IMR-90 (cell line): ENCODE measurements at regions not wholly inside any gene's neighbourhood (a gene's known extent, or its start where the extent isn't known, plus 50 kb on each side); places are given as distances from the start of the nearest gene placed in this dataset.

Experiments
- ATAC-seq: fragments of 200-7000 bp; cut with Tn5 transposase; 2 replicates; pipeline ENCODE4 v1.9.1; 2020; ENCODE audit warnings: low read depth, mild to moderate bottlenecking, moderate library complexity
- BruUV-seq: library from RNA; stranded (reverse); fragments of 400-500 nt; replicated peaks from 2 replicates; lab custom pipeline; 2021; lab: Mats Ljungman, UMichigan
- CTCF ChIA-PET: fragments of 300-600 bp; formaldehyde crosslinking; extraction: SDS; loops from one replicate; lab custom pipeline; 2021; ENCODE audit warnings: antibody characterized with exemption; lab: Yijun Ruan, JAX
- POLR2A ChIA-PET: fragments of 300-600 bp; sonication (Branson Sonifier 250); formaldehyde crosslinking; loops from one replicate; lab custom pipeline; 2022; ENCODE audit warnings: antibody characterized with exemption; ENCODE audit not compliant: unreplicated experiment; lab: Charles Lee
- DNase-seq: peaks from one replicate; pipeline ENCODE4 v3.0.0; 2013
- H2AFZ ChIP-seq: replicated peaks from 2 replicates; pipeline ENCODE3; 2013; ENCODE audit warnings: low read length, mild to moderate bottlenecking; ENCODE audit not compliant: poor library complexity
- H2AK5ac ChIP-seq: 2 replicates; pipeline ENCODE4 v1.6.1; 2013; ENCODE audit warnings: low read depth, low read length, inconsistent platforms
- H2AK9ac ChIP-seq: replicated peaks from 2 replicates; pipeline ENCODE3; 2013; ENCODE audit warnings: mild to moderate bottlenecking, low read depth, low read length, moderate library complexity; ENCODE audit not compliant: poor library complexity
- H2BK120ac ChIP-seq: 2 replicates; pipeline ENCODE4 v1.6.1; 2013; ENCODE audit warnings: low read depth, low read length, inconsistent platforms
- H2BK15ac ChIP-seq: 3 replicates; pipeline ENCODE4 v1.6.1; 2013; ENCODE audit warnings: low read depth, low read length, inconsistent platforms
- H2BK20ac ChIP-seq: 2 replicates; pipeline ENCODE4 v1.6.1; 2013; ENCODE audit warnings: low read depth, mild to moderate bottlenecking, inconsistent platforms, low read length, moderate library complexity
- H2BK5ac ChIP-seq: 2 replicates; pipeline ENCODE4 v1.6.1; 2013; ENCODE audit warnings: mild to moderate bottlenecking, low read depth, low read length, inconsistent platforms; ENCODE audit not compliant: poor library complexity, severe bottlenecking
- H3K14ac ChIP-seq: replicated peaks from 2 replicates; pipeline ENCODE4 v1.6.1; 2013; ENCODE audit warnings: low read depth, low read length, inconsistent platforms
- H3K18ac ChIP-seq: 2 replicates; pipeline ENCODE4 v1.6.1; 2013; ENCODE audit warnings: low read depth, low read length, control low read depth
- H3K23ac ChIP-seq: 2 replicates; pipeline ENCODE4 v1.6.1; 2013; ENCODE audit warnings: low read depth, low read length, inconsistent platforms
- H3K27ac ChIP-seq: 2 replicates; pipeline ENCODE4 v1.5.1; 2013; ENCODE audit warnings: mild to moderate bottlenecking, control low read depth, low read length; ENCODE audit not compliant: insufficient read depth
- H3K27me3 ChIP-seq: 2 replicates; pipeline ENCODE4 v1.6.1; 2013; ENCODE audit warnings: low read length; ENCODE audit not compliant: control insufficient read depth, insufficient read depth
- H3K36me3 ChIP-seq: 2 replicates; pipeline ENCODE4 v1.6.1; 2013; ENCODE audit warnings: low read length, mixed read lengths; ENCODE audit not compliant: control insufficient read depth, insufficient read depth
- H3K4ac ChIP-seq: 2 replicates; pipeline ENCODE4 v1.6.1; 2013; ENCODE audit warnings: low read depth, low read length, inconsistent platforms
- H3K4me1 ChIP-seq: 2 replicates; pipeline ENCODE4 v1.6.1; 2013; ENCODE audit warnings: low read length, mixed read lengths; ENCODE audit not compliant: control insufficient read depth, insufficient read depth
- H3K4me2 ChIP-seq: 2 replicates; pipeline ENCODE4 v1.6.1; 2013; ENCODE audit warnings: low read depth, mild to moderate bottlenecking, control low read depth, low read length, moderate library complexity
- H3K4me3 ChIP-seq: 2 replicates; pipeline ENCODE4 v1.5.1; 2013; ENCODE audit warnings: low read depth, mild to moderate bottlenecking, control low read depth, low read length, moderate library complexity; ENCODE audit not compliant: insufficient read depth
- H3K56ac ChIP-seq: 2 replicates; pipeline ENCODE4 v1.6.1; 2013; ENCODE audit warnings: low read length, inconsistent platforms; ENCODE audit not compliant: insufficient read depth; ENCODE audit errors: extremely low read depth
- H3K79me1 ChIP-seq, 2 experiments: 2 replicates each; pipeline ENCODE4 v1.6.1; 2013; ENCODE audit warnings: low read length in 2 of 2, inconsistent platforms in 1 of 2, low read depth in 1 of 2
- H3K9ac ChIP-seq: 2 replicates; pipeline ENCODE4 v1.6.1; 2013; ENCODE audit warnings: low read depth, low read length, control low read depth
- H3K9me1 ChIP-seq: 2 replicates; pipeline ENCODE4 v1.6.1; 2013; ENCODE audit warnings: low read length, inconsistent platforms; ENCODE audit not compliant: insufficient read depth
- H3K9me3 ChIP-seq: 2 replicates; pipeline ENCODE4 v1.6.1; 2013; ENCODE audit warnings: low read length; ENCODE audit not compliant: control insufficient read depth, insufficient read depth
- H4K20me1 ChIP-seq: 2 replicates; pipeline ENCODE4 v1.6.1; 2013; ENCODE audit warnings: low read length, inconsistent platforms; ENCODE audit not compliant: insufficient read depth
- H4K5ac ChIP-seq: 2 replicates; pipeline ENCODE4 v1.6.1; 2013; ENCODE audit warnings: mild to moderate bottlenecking, low read depth, low read length, control low read depth
- H4K8ac ChIP-seq, 2 experiments: 2 replicates each; pipeline ENCODE4 v1.6.1; 2013; ENCODE audit warnings: low read depth in 2 of 2, low read length in 2 of 2, control low read depth in 1 of 2, inconsistent platforms in 1 of 2
- H4K91ac ChIP-seq: 2 replicates; pipeline ENCODE4 v1.6.1; 2013; ENCODE audit warnings: low read depth, low read length, inconsistent platforms; ENCODE audit not compliant: insufficient read depth
- BHLHE40 ChIP-seq: fragments of 150-350 bp; IDR thresholded peaks from 2 replicates; pipeline ENCODE4 v1.6.1; 2016; ENCODE audit warnings: mild to moderate bottlenecking, low read depth, low read length
- CEBPB ChIP-seq: IDR thresholded peaks from 2 replicates; pipeline ENCODE4 v1.6.1; 2012; ENCODE audit warnings: low read depth, low read length, improper control_type of control experiment
- CHD1 ChIP-seq: IDR thresholded peaks from 2 replicates; pipeline ENCODE4 v1.6.1; 2012; ENCODE audit warnings: low read depth, low read length, improper control_type of control experiment
- FOS ChIP-seq: fragments of 150-350 bp; IDR thresholded peaks from 2 replicates; pipeline ENCODE4 v1.6.1; 2016; ENCODE audit warnings: low read depth, low read length
- MAFK ChIP-seq: IDR thresholded peaks from 2 replicates; pipeline ENCODE4 v1.6.1; 2012; ENCODE audit warnings: low read depth, low read length, improper control_type of control experiment
- MAZ ChIP-seq: IDR thresholded peaks from 2 replicates; pipeline ENCODE4 v1.6.1; 2012; ENCODE audit warnings: low read depth, mild to moderate bottlenecking, low read length, improper control_type of control experiment, moderate library complexity, borderline replicate concordance
- MXI1 ChIP-seq: IDR thresholded peaks from 2 replicates; pipeline ENCODE4 v1.6.1; 2012; ENCODE audit warnings: low read depth, mild to moderate bottlenecking, low read length, moderate library complexity, borderline replicate concordance
- NFE2L2 ChIP-seq: fragments of 150-350 bp; IDR thresholded peaks from 2 replicates; pipeline ENCODE4 v1.6.1; 2016; ENCODE audit warnings: low read depth, mild to moderate bottlenecking, low read length
- POLR2A ChIP-seq: IDR thresholded peaks from 2 replicates; pipeline ENCODE4 v1.6.1; 2012; ENCODE audit warnings: mild to moderate bottlenecking, low read depth, low read length
- RAD21 ChIP-seq: IDR thresholded peaks from 2 replicates; pipeline ENCODE4 v1.6.1; 2012; ENCODE audit warnings: low read length, improper control_type of control experiment
- RCOR1 ChIP-seq: IDR thresholded peaks from 2 replicates; pipeline ENCODE4 v1.6.1; 2012; ENCODE audit warnings: mild to moderate bottlenecking, low read length, improper control_type of control experiment; ENCODE audit not compliant: insufficient replicate concordance
- RFX5 ChIP-seq: IDR thresholded peaks from 2 replicates; pipeline ENCODE4 v1.8.0; 2012; ENCODE audit warnings: low read depth, mild to moderate bottlenecking, low read length, moderate library complexity
- SMC3 ChIP-seq: fragments of 150-350 bp; IDR thresholded peaks from 2 replicates; pipeline ENCODE4 v1.6.1; 2016; ENCODE audit warnings: low read depth, mild to moderate bottlenecking, antibody characterized with exemption, low read length, moderate library complexity
- WGBS, 2 experiments: methylation state at CpG; one replicate each; pipeline versions ENCODE4 v1.1.5 to v1.1.7; 2013; ENCODE audit warnings: missing lambda C conversion rate in 2 of 2; ENCODE audit not compliant: insufficient read length in 1 of 2; ENCODE audit errors: extremely low coverage in 2 of 2; 5-methylcytosine and 5-hydroxymethylcytosine counted together
- dilution Hi-C: fragments of 300-500 bp; cut with HindIII; formaldehyde crosslinking; loops from one replicate; pipeline ENCODE4 v1.14.3; 2018; ENCODE audit warnings: low sequenced_read_pairs; ENCODE audit not compliant: unreplicated experiment
- in situ Hi-C: fragments of 300-500 bp; cut with MboI; formaldehyde crosslinking; loops from 3 replicates; pipeline ENCODE4 v1.14.3; 2019; ENCODE audit warnings: low sequenced_read_pairs, inconsistent platforms, mixed read lengths
- intact Hi-C: fragments of 100-400 bp; cut with micrococcal nuclease; formaldehyde crosslinking; loops from 2 replicates; pipeline ENCODE4 v1.10.0; 2022
- TF ChIP-seq, protein P1 (sequence below): fragments of 150-350 bp; IDR thresholded peaks from 2 replicates; pipeline ENCODE4 v1.6.1; 2016; ENCODE audit warnings: low read depth, mild to moderate bottlenecking, low read length, moderate library complexity, borderline replicate concordance
- TF ChIP-seq, protein P2 (sequence below): fragments of 150-350 bp; IDR thresholded peaks from 2 replicates; pipeline ENCODE4 v1.6.1; 2017; ENCODE audit warnings: mild to moderate bottlenecking, antibody characterized with exemption, low read length, low read depth
- TF ChIP-seq, protein P3 (sequence below): conservative IDR thresholded peaks from 2 replicates; pipeline ENCODE4 v1.5.1; 2012; ENCODE audit warnings: mild to moderate bottlenecking, low read depth, low read length, improper control_type of control experiment

DNA sequence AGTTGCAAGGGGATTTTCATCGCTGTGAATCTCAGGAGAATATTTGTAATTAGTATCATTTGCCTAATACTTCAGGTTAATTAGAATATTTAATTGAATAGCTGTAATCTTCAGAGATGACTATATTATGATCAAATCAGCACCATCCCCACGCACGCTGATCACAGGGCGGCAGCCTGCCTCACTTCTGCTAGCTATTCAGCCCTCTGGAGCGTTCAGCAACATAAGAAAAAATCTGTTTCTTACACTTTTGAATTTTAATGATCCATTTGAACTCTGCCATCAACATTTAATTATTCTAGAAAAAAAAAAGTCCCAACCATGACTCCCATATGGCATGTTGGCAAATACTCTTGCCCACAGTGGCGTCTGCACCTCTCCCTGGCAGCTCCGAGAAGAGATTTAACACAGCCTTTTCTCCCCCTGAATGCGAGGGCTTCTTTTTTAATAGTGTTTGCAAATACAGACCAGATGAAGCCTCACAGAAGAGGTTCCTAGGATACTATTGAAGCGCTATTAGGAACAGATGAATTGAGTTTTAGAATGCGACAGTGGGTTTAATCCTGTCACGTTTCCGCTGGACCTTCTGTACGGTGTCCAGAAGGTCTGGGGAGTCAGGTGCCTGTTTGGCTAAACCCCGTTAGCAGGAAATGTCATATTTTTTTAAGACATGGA is 731.9 kb upstream of the SALL3 start:
- no peak overlapping the region for H3K27ac ChIP-seq
- no peak overlapping the region for H3K4me3 ChIP-seq
- H4K5ac ChIP-seq, result no peak overlapping the region
- TF ChIP-seq CHD1 (no peak), MAZ (no peak), RAD21 (no peak), SMC3 (no peak), MXI1 (no peak), CEBPB (no peak), MAFK (no peak), RCOR1 (no peak), FOS (no peak), BHLHE40 (no peak), RFX5 (no peak), NFE2L2 (no peak), POLR2A (no peak)
- TF ChIP-seq, protein P1, sequence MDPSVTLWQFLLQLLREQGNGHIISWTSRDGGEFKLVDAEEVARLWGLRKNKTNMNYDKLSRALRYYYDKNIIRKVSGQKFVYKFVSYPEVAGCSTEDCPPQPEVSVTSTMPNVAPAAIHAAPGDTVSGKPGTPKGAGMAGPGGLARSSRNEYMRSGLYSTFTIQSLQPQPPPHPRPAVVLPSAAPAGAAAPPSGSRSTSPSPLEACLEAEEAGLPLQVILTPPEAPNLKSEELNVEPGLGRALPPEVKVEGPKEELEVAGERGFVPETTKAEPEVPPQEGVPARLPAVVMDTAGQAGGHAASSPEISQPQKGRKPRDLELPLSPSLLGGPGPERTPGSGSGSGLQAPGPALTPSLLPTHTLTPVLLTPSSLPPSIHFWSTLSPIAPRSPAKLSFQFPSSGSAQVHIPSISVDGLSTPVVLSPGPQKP, result no peak
- TF ChIP-seq, protein P2, sequence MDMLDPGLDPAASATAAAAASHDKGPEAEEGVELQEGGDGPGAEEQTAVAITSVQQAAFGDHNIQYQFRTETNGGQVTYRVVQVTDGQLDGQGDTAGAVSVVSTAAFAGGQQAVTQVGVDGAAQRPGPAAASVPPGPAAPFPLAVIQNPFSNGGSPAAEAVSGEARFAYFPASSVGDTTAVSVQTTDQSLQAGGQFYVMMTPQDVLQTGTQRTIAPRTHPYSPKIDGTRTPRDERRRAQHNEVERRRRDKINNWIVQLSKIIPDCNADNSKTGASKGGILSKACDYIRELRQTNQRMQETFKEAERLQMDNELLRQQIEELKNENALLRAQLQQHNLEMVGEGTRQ, result no peak
- TF ChIP-seq, protein P3, sequence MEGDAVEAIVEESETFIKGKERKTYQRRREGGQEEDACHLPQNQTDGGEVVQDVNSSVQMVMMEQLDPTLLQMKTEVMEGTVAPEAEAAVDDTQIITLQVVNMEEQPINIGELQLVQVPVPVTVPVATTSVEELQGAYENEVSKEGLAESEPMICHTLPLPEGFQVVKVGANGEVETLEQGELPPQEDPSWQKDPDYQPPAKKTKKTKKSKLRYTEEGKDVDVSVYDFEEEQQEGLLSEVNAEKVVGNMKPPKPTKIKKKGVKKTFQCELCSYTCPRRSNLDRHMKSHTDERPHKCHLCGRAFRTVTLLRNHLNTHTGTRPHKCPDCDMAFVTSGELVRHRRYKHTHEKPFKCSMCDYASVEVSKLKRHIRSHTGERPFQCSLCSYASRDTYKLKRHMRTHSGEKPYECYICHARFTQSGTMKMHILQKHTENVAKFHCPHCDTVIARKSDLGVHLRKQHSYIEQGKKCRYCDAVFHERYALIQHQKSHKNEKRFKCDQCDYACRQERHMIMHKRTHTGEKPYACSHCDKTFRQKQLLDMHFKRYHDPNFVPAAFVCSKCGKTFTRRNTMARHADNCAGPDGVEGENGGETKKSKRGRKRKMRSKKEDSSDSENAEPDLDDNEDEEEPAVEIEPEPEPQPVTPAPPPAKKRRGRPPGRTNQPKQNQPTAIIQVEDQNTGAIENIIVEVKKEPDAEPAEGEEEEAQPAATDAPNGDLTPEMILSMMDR, result no peak
- no peak for ATAC-seq
- no peaks in the 10 kb centered on the region for H3K9me1 ChIP-seq
- H3K36me3 ChIP-seq, result no peaks in the 10 kb centered on the region
- H3K9me3 ChIP-seq, result peaks cover 33% of the 10 kb centered on the region
- H2BK15ac ChIP-seq, result no peak overlapping the region
- no peak overlapping the region for H3K9ac ChIP-seq
- WGBS, 2 experiments, result 72% methylated on average over 7 of the region's 14 CpGs; no CpG with 5 or more reads in 1 of the 2 experiments
- BruUV-seq, result no TSS peak
- no peak overlapping the region for H2AK5ac ChIP-seq
- no peak for DNase-seq
- H2AK9ac ChIP-seq, result no peak overlapping the region
- no peak overlapping the region for H3K4me2 ChIP-seq
- H4K8ac ChIP-seq, result no peak overlapping the region
- H3K18ac ChIP-seq, result no peak overlapping the region
- no peak overlapping the region for H3K56ac ChIP-seq
- no peak overlapping the region for H2BK5ac ChIP-seq
- no peak overlapping the region for H4K91ac ChIP-seq
- H2BK120ac ChIP-seq, result no peak overlapping the region
- H3K4me1 ChIP-seq, result no peaks in the 10 kb centered on the region
- ChIA-PET POLR2A (no interaction called here), CTCF (no interaction called here)
- no peak overlapping the region for H2AFZ ChIP-seq
- no peaks in the 10 kb centered on the region for H4K20me1 ChIP-seq
- H2BK20ac ChIP-seq, result no peak overlapping the region
- in situ Hi-C loops, result no loop called here
- intact Hi-C loops, result no loop called here
- no peak overlapping the region for H3K4ac ChIP-seq
- H3K23ac ChIP-seq, result no peak overlapping the region
- no peak overlapping the region for H3K14ac ChIP-seq
- H3K27me3 ChIP-seq, result no peaks in the 10 kb centered on the region
- dilution Hi-C loops, result no loop called here
- no peaks in the 10 kb centered on the region for H3K79me1 ChIP-seq
